Jurkat, Clone E6-1 (cell line): ENCODE measurements at regions not wholly inside any gene's neighbourhood (a gene's known extent, or its start where the extent isn't known, plus 50 kb on each side); places are given as distances from the start of the nearest gene placed in this dataset.
A peak's percentile ranks its signal among the peaks of the same experiment; 100 is the strongest.

ENCODE experiments used
- DNase-seq: peaks from one replicate; pipeline ENCODE4 v3.0.0-alpha.2; 2011; ENCODE audit warnings: low read depth, low spot score
- H3K4me3 ChIP-seq: 2 replicates; pipeline ENCODE4 v1.5.1; 2011; ENCODE audit warnings: mild to moderate bottlenecking, low read length, control low read depth, moderate library complexity

DNA sequence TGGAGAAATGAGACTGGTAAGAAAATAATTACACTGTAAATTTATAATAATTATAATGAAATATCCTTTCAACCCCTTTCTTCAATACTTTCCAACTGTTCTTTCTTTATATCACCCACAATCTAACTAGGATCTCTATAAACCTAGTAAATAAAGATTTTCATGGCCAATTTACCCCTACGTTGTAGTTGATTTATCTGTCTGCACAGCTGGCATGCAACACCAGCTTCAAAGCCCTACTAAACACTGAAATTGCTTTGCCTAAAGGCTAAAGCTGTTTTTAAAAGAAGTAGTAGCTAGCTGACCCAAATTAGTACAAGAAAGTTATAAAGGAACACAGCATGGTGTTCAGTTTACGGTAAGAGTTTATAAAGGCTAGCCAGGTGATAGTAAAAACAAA, 140.1 kb downstream of the NOL4 start:
- H3K4me3 ChIP-seq = no peak overlapping the region
- no peak for DNase-seq

GRCh38 chr18:34083910-34084535, 140.7 kb downstream of the NOL4 start:
- H3K4me3 ChIP-seq = no peak overlapping the region
- no peak for DNase-seq

DNA sequence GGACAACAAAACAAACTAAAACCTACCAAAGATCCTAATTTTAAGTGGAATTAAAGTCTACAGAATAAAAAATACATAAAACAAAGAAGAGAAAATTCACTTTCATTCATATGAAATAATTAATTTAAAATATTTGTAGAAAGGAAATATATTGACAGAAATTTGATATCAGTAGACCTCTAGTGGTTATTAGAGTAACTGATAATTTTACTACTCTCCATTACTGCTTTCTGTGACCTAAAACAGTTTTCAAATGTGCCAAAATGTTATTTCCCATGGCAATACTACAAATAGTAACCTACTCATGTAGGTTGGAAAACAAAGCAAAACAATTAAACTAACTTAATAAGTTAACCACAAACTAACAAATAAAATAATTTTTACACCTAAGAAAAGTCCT, 147.1 kb downstream of the NOL4 start:
- DNase-seq = no peak
- H3K4me3 ChIP-seq = no peak overlapping the region

- H3K4me3 ChIP-seq = no peak overlapping the region
- DNase-seq = no peak
Observed at GRCh38 chr18:34075963-34076860, 148.5 kb downstream of the NOL4 start.

DNA sequence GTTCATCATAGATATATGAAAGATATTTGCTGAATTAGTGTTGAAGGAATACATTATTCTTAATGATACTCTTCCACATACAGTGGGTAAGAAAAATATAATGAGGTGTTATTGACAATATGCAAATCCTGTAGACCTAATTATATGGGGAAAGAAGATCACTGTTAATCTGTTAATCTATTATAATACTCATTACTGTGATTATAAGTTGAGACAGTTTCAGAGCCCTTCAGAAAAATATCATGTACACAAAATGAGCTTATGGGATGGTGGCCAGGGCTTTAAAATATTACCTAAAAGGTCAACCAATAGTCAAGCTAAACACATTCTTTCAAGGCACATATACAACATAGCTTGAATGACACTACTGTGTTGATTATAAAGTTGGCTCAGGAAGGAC, 163.5 kb downstream of the NOL4 start:
- no peak overlapping the region for H3K4me3 ChIP-seq
- DNase-seq = no peak

GRCh38 chr18:34055227-34055626, 169.5 kb downstream of the NOL4 start:
- H3K4me3 ChIP-seq = no peak overlapping the region
- DNase-seq = no peak

DNA sequence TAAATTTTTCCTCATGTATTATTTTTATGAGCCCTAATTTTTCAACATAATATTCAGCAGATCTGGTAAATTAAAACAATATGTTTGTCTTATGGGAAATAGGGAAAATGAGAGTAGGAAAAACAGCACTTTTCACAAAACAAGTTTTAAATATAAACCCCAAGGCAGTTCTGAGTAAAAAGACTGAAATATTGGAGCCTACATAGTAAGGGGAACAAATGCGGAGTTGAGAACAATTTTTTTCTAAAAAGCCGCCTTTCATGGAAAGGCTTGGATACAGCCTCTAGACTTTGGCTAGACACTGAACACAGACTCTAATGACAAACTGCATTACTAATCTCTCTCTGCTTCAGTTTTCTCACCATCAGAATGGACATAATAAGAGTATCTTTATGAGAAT, 174.1 kb downstream of the NOL4 start:
- H3K4me3 ChIP-seq = no peak overlapping the region
- DNase-seq = no peak

GRCh38 chr18:34049511-34049910, 175.2 kb downstream of the NOL4 start:
- DNase-seq = no peak

DNA sequence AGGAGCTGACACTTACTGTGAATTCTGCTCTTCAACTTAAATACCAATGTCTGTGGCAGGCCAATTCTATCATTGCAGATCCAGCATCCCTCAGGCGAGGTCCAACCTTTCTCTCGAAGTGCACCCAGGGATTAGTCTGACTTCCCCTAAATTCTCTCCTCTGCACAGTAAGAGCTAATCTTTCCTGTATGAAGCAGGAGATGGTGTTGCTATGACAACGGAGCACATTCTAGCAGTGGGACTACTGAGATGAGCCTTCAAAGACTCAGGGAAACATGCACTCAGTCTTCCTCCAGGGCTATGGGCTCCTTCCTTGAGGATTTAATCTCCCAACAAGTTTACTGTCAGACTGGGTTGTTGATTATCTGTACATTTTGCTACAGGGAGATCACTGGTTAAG, 176.3 kb downstream of the NOL4 start:
- no peak overlapping the region for H3K4me3 ChIP-seq
- DNase-seq = no peak

More at GRCh38 chr18:34049511-34049910, 175.2 kb downstream of the NOL4 start:
- H3K4me3 ChIP-seq = no peak overlapping the region

GRCh38 chr18:34042423-34043146, 182.1 kb downstream of the NOL4 start:
- no peak overlapping the region for H3K4me3 ChIP-seq
- no peak for DNase-seq

DNA sequence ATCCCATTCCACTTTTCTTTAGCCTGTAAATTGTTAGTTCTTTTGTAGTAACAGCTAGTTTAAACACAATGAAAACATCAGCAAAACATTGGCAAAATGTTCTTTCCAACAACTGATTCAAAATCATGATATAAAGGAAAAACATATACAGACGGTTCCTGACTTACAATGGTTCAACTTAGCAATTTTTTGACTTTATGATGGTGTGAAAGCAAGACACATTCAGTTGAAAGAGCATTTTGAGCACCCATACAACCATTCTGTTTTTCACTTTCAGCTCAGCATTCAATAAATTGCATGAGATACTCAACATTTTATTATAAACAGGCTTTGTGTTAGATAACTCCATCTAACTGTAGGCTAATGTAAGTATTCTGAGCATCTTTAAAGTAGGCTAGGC, 185.1 kb downstream of the NOL4 start:
- DNase-seq = no peak
- no peak overlapping the region for H3K4me3 ChIP-seq

- no peak overlapping the region for H3K4me3 ChIP-seq
- peak; percentile 36 for DNase-seq
Observed at GRCh38 chr18:34039201-34039600, 185.5 kb downstream of the NOL4 start.

DNA sequence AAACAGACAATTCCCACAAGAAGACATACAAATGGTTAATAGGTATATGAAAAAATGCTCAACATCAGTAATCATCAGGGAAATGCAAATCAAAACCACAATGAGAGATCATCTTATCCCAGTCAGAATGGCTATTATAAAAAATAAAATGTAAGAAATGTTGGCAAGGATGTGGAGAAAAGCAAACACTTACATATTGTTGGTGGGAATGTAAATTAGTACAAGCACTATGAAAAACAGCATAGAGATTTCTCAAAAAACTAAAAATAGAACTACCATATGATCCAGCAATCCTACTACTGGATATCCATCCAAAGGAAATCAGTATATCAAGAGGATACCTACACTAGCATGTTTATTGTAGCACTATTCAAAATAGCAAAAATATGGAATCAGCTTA, 186.6 kb downstream of the NOL4 start:
- H3K4me3 ChIP-seq = no peak overlapping the region

DNA sequence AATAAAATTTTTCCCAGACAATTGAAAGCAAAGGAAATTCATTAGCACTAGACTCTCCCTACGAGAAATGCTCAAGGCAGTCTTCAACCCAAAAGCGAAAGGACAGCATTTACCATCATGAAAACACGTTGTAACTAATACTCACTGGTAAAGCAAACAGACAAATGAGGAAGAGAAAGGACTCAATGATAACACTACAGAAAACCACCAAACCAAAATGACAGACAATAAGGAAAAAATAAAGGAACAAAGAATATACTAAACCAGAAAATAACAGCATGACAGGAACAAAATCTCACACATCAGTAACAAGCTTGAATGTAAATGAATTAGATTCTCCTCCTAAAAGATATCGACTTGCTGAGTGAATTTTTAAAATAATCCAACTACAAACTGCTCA, 190.7 kb downstream of the NOL4 start:
- no peak for DNase-seq
- no peak overlapping the region for H3K4me3 ChIP-seq

More for the DNA sequence above, 186.6 kb downstream of the NOL4 start:
- no peak for DNase-seq

- DNase-seq = peak; percentile 21
- no peak overlapping the region for H3K4me3 ChIP-seq
Observed at GRCh38 chr18:34031810-34032209, 192.9 kb downstream of the NOL4 start.

GRCh38 chr18:34028324-34028723, 196.4 kb downstream of the NOL4 start:
- H3K4me3 ChIP-seq = no peak overlapping the region
- no peak for DNase-seq

DNA sequence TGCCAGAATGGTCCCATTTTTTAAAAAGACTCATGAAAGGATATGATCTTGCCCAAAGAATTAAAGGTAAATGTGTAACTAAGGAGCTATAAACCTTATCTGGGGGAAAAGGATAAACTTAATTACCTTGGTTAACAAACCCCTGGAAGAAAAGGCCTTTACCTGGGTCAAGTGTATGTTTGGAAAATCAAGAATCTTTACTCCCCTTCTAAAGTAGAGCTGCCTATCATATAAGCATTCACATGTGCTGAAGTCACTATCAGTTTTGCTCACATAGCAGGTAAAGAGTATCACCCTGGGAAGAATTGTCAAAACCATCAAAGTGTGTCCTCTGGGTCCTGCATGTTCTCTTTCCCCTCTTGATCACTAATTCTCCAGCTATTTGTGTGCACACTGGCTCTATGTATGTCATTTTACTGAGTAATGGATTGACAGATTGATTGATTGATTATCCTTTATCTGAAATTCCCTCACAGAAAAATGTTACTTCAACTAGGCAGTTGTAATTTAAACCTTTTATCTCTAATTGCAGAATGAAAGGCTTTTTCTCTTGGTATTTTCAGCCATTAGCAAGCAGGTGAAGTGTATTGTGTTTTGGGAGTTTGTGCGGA, 199.4 kb downstream of the NOL4 start:
- DNase-seq = no peak

DNA sequence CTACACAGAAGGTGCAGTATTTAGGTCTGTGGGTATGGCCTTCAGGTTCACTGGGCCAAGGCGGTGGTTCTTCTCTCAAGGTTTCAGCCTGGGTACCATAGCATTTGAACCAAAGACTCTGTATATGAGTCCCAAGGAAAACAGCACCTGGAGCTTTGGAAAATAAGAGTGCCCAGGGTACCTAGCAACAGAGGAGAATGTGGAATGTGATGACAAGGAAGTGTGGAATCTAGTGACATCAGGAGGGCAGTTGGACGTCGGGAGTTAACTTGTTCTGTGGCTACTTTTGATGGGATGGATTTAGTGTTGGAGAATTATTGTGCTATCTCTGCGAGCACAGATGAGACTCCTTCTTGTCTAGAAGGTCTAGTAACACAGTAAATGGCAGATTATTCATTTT, 201.2 kb downstream of the NOL4 start:
- H3K4me3 ChIP-seq = no peak overlapping the region
- DNase-seq = no peak

More for the DNA sequence above, 199.4 kb downstream of the NOL4 start:
- no peak overlapping the region for H3K4me3 ChIP-seq

- H3K4me3 ChIP-seq = no peak overlapping the region
- DNase-seq = no peak
Observed at GRCh38 chr18:34018336-34018735, 206.4 kb downstream of the NOL4 start.

DNA sequence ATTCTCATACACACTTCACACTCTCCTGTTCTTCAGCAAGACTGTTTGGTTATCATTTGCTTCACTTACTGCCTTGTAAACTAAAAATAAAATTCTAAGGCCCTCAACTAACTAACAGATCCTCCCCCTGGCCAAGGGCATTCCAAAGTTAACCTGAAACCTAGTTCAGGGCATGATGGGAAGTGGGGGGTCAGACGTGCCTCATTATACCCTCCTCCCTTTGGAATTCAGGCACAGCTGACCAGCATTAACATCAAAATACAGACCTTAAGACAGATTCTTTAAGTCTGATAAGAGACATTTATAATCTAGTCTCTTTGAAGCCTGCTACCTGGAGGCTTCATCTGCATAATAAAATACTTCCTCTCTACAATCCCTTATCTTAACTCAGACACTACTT, 221.0 kb downstream of the NOL4 start:
- no peak overlapping the region for H3K4me3 ChIP-seq
- no peak for DNase-seq
